ENCODE measurements at regions not wholly inside any gene's neighbourhood (a gene's known extent, or its start where the extent isn't known, plus 50 kb on each side); places are given as distances from the start of the nearest gene placed in this dataset.

DNA sequence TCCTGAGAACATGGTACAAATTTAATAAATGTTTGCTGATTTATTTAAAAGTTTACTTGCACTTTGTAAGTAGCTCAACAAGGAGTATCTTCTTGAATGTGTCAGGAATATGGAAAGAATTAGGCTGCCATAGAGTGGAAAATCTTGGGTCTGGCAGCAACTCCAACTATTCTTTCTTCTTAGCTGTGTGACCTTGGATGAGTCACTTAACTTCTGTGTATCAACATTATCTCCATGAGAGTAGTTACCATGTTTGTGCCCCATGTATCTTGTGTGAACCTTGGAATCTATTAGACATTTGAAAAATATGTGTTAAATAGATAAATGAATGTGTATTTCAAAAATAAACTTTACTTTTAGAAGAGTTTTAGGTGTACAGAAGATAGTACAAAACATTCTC, 348.8 kb downstream of the GBA3 start:
- no peaks in the 10 kb centered on the region for H4K20me1 ChIP-seq (ENCODE audit: insufficient read depth, low read length)
- H2AK9ac ChIP-seq (replicated peaks; ENCODE audit: low read depth, low read length, poor library complexity), result no peak overlapping the region
- no peak overlapping the region for H3K18ac ChIP-seq (ENCODE audit: low read depth, low read length)
- H3K4ac ChIP-seq (ENCODE audit: low read depth, low read length), result no peak overlapping the region
- dilution Hi-C loops (cut with HindIII; ENCODE audit: low sequenced_read_pairs, unreplicated experiment), result no loop called here
- no peak overlapping the region for H3K4me2 ChIP-seq (ENCODE audit: low read depth, low read length)
- no peak overlapping the region for H2BK5ac ChIP-seq (ENCODE audit: low read depth, low read length, poor library complexity, severe bottlenecking)
- H2BK20ac ChIP-seq (ENCODE audit: low read depth, low read length), result no peak overlapping the region
- no peak overlapping the region for H3K14ac ChIP-seq (replicated peaks; ENCODE audit: low read depth, low read length)
- no peak overlapping the region for H4K8ac ChIP-seq (ENCODE audit: low read depth in 2 of 2, low read length in 2 of 2)
- H3K56ac ChIP-seq (ENCODE audit: extremely low read depth, insufficient read depth, low read length), result no peak overlapping the region
- no peak overlapping the region for H3K9ac ChIP-seq (ENCODE audit: low read depth, low read length)
- POLR2A ChIA-PET (ENCODE audit: unreplicated experiment), result no interaction called here
- no peak overlapping the region for H2BK120ac ChIP-seq (ENCODE audit: low read depth, low read length)
- no peak overlapping the region for H2BK15ac ChIP-seq (ENCODE audit: low read depth, low read length)
- no peak overlapping the region for H3K27ac ChIP-seq (ENCODE audit: insufficient read depth, low read length)
- no peak overlapping the region for H4K5ac ChIP-seq (ENCODE audit: low read depth, low read length)
- H3K9me1 ChIP-seq (ENCODE audit: insufficient read depth, low read length), result no peaks in the 10 kb centered on the region
- DNase-seq (no peak), ATAC-seq (ENCODE audit: low read depth) (no peak)
- H2AK5ac ChIP-seq (ENCODE audit: low read depth, low read length), result no peak overlapping the region
- H3K4me1 ChIP-seq (ENCODE audit: control insufficient read depth, insufficient read depth, low read length), result no peaks in the 10 kb centered on the region
- H3K9me3 ChIP-seq (ENCODE audit: control insufficient read depth, insufficient read depth, low read length), result no peaks in the 10 kb centered on the region; the same call in 1 of the 2 replicates
- no peaks in the 10 kb centered on the region for H3K36me3 ChIP-seq (ENCODE audit: control insufficient read depth, insufficient read depth, low read length)
- CTCF ChIA-PET, result no interaction called here
- intact Hi-C loops (cut with micrococcal nuclease), result no loop called here
- no TSS peak for BruUV-seq (replicated peaks)
- H3K79me1 ChIP-seq (ENCODE audit: low read depth in 1 of 2, low read length in 2 of 2), result no peaks in the 10 kb centered on the region
- no peaks in the 10 kb centered on the region for H3K27me3 ChIP-seq (ENCODE audit: control insufficient read depth, insufficient read depth, low read length)
- no peak overlapping the region for H4K91ac ChIP-seq (ENCODE audit: insufficient read depth, low read depth, low read length)
- in situ Hi-C loops (cut with MboI; ENCODE audit: low sequenced_read_pairs), result no loop called here
- TF ChIP-seq RAD21 (IDR thresholded peaks at IDR 0.05; ENCODE audit: low read length) (no peak), NFE2L2 (IDR thresholded peaks at IDR 0.05; ENCODE audit: low read depth, low read length) (no peak), CHD1 (IDR thresholded peaks at IDR 0.05; ENCODE audit: low read depth, low read length) (no peak), MXI1 (IDR thresholded peaks at IDR 0.05; ENCODE audit: borderline replicate concordance, low read depth, low read length) (no peak), SMC3 (IDR thresholded peaks at IDR 0.05; ENCODE audit: low read depth, low read length) (no peak), FOS (IDR thresholded peaks at IDR 0.05; ENCODE audit: low read depth, low read length) (no peak), MAZ (IDR thresholded peaks at IDR 0.05; ENCODE audit: borderline replicate concordance, low read depth, low read length) (no peak), POLR2A (IDR thresholded peaks at IDR 0.05; ENCODE audit: low read depth, low read length) (no peak), BHLHE40 (IDR thresholded peaks at IDR 0.05; ENCODE audit: low read depth, low read length) (no peak), RFX5 (IDR thresholded peaks at IDR 0.05; ENCODE audit: low read depth, low read length) (no peak), RCOR1 (IDR thresholded peaks at IDR 0.05; ENCODE audit: insufficient replicate concordance, low read length) (no peak), MAFK (IDR thresholded peaks at IDR 0.05; ENCODE audit: low read depth, low read length) (no peak), CEBPB (IDR thresholded peaks at IDR 0.05; ENCODE audit: low read depth, low read length) (no peak)
- TF ChIP-seq, protein P1, sequence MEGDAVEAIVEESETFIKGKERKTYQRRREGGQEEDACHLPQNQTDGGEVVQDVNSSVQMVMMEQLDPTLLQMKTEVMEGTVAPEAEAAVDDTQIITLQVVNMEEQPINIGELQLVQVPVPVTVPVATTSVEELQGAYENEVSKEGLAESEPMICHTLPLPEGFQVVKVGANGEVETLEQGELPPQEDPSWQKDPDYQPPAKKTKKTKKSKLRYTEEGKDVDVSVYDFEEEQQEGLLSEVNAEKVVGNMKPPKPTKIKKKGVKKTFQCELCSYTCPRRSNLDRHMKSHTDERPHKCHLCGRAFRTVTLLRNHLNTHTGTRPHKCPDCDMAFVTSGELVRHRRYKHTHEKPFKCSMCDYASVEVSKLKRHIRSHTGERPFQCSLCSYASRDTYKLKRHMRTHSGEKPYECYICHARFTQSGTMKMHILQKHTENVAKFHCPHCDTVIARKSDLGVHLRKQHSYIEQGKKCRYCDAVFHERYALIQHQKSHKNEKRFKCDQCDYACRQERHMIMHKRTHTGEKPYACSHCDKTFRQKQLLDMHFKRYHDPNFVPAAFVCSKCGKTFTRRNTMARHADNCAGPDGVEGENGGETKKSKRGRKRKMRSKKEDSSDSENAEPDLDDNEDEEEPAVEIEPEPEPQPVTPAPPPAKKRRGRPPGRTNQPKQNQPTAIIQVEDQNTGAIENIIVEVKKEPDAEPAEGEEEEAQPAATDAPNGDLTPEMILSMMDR (conservative IDR thresholded peaks at IDR 0.05; ENCODE audit: low read depth, low read length), result no peak
- TF ChIP-seq, protein P2, sequence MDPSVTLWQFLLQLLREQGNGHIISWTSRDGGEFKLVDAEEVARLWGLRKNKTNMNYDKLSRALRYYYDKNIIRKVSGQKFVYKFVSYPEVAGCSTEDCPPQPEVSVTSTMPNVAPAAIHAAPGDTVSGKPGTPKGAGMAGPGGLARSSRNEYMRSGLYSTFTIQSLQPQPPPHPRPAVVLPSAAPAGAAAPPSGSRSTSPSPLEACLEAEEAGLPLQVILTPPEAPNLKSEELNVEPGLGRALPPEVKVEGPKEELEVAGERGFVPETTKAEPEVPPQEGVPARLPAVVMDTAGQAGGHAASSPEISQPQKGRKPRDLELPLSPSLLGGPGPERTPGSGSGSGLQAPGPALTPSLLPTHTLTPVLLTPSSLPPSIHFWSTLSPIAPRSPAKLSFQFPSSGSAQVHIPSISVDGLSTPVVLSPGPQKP (IDR thresholded peaks at IDR 0.05; ENCODE audit: borderline replicate concordance, low read depth, low read length), result no peak
- TF ChIP-seq, protein P3, sequence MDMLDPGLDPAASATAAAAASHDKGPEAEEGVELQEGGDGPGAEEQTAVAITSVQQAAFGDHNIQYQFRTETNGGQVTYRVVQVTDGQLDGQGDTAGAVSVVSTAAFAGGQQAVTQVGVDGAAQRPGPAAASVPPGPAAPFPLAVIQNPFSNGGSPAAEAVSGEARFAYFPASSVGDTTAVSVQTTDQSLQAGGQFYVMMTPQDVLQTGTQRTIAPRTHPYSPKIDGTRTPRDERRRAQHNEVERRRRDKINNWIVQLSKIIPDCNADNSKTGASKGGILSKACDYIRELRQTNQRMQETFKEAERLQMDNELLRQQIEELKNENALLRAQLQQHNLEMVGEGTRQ (IDR thresholded peaks at IDR 0.05; ENCODE audit: low read depth, low read length), result no peak
- H2AFZ ChIP-seq (replicated peaks; ENCODE audit: low read length, poor library complexity), result no peak overlapping the region
- no peak overlapping the region for H3K23ac ChIP-seq (ENCODE audit: low read depth, low read length)
- H3K4me3 ChIP-seq (ENCODE audit: insufficient read depth, low read depth, low read length), result no peak overlapping the region
